ENCODE measurements at regions not wholly inside any gene's neighbourhood (a gene's known extent, or its start where the extent isn't known, plus 50 kb on each side); places are given as distances from the start of the nearest gene placed in this dataset.
"Not testable (repeated sequence)": the region's sequence is repeated elsewhere in the genome, so short reads cannot be mapped to it uniquely, and the experiment has no call there.

- no peaks in the 10 kb centered on the region for H3K79me2 ChIP-seq (ENCODE audit: insufficient read depth, low read length)
- H3K4ac ChIP-seq (ENCODE audit: low read depth, low read length): no peak overlapping the region
- no peak overlapping the region for H3K27ac ChIP-seq (ENCODE audit: insufficient read length, low read depth, low read length)
- no peaks in the 10 kb centered on the region for H3K27me3 ChIP-seq (ENCODE audit: insufficient read depth, low read length)
- Mint-ChIP-seq H3K27me3 (ENCODE audit: low read depth) (peaks cover 14% of the 10 kb centered on the region), H3K27ac (no peak overlapping the region), H3K4me3 (no peak overlapping the region), H3K36me3 (ENCODE audit: insufficient read depth in 1 of 3, low read depth in 3 of 3) (no peaks in the 10 kb centered on the region), H3K4me1 (peaks cover 8 to 9% of the 10 kb centered on the region in 2 experiments), H3K9me3 (no peaks in the 10 kb centered on the region)
- no peak overlapping the region for H3K9ac ChIP-seq (ENCODE audit: extremely low read depth, insufficient read length, low read length)
- no peaks in the 10 kb centered on the region for H3K79me1 ChIP-seq (ENCODE audit: insufficient read depth, low read depth, low read length, poor library complexity, severe bottlenecking)
- no peak overlapping the region for H2AFZ ChIP-seq (ENCODE audit: low read length)
- H3K23me2 ChIP-seq (ENCODE audit: insufficient read length, low read depth, low read length, poor library complexity, severe bottlenecking): no peaks in the 10 kb centered on the region
- no peak overlapping the region for H2AK5ac ChIP-seq (ENCODE audit: insufficient read length, low read length)
- no peak overlapping the region for H2BK120ac ChIP-seq (ENCODE audit: low read depth, low read length, poor library complexity, severe bottlenecking)
- TF ChIP-seq CTCF (conservative IDR thresholded peaks at IDR 0.05): no peak
- no peak overlapping the region for H3K18ac ChIP-seq (ENCODE audit: insufficient read length, low read depth, low read length)
- no CpG with 5 or more reads among the region's 4 CpGs for WGBS (ENCODE audit: extremely low coverage, insufficient read length, low lambda C conversion rate)
- H2BK15ac ChIP-seq (ENCODE audit: low read depth, low read length): no peak overlapping the region
- no peaks in the 10 kb centered on the region for H3K4me1 ChIP-seq (ENCODE audit: insufficient read depth, low read length)
- no peak for DNase-seq
- H3K23ac ChIP-seq (ENCODE audit: insufficient read length, low read depth, low read length): no peak overlapping the region
- H2BK20ac ChIP-seq (ENCODE audit: low read depth, low read length, poor library complexity, severe bottlenecking): no peak overlapping the region
- H4K91ac ChIP-seq (ENCODE audit: insufficient read length, low read depth, low read length): no peak overlapping the region
- H3K56ac ChIP-seq (ENCODE audit: insufficient read length, low read depth, low read length): no peak overlapping the region
- no peak overlapping the region for H2BK12ac ChIP-seq (ENCODE audit: insufficient read length, low read depth, low read length)
- no peak overlapping the region for H3K4me2 ChIP-seq (ENCODE audit: insufficient read depth, insufficient read length, low read length)
- H3K14ac ChIP-seq (ENCODE audit: insufficient read depth, low read length): no peak overlapping the region
- H4K5ac ChIP-seq (ENCODE audit: insufficient read length, low read depth, low read length): no peak overlapping the region
- no peaks in the 10 kb centered on the region for H3K9me3 ChIP-seq (ENCODE audit: control insufficient read depth, low read depth, low read length)
- no peaks in the 10 kb centered on the region for H4K20me1 ChIP-seq (ENCODE audit: control insufficient read depth, insufficient read depth, insufficient read length)
- H2BK5ac ChIP-seq (ENCODE audit: insufficient read length, low read length): no peak overlapping the region
- H4K8ac ChIP-seq (replicated peaks; ENCODE audit: insufficient read length, low read depth, low read length): no peak overlapping the region
- H3T11ph ChIP-seq (ENCODE audit: low read length): no peak overlapping the region
These were observed 456.9 kb upstream of the TMEM132C start for GRCh38 chr12:127810041-127810440.

DNA sequence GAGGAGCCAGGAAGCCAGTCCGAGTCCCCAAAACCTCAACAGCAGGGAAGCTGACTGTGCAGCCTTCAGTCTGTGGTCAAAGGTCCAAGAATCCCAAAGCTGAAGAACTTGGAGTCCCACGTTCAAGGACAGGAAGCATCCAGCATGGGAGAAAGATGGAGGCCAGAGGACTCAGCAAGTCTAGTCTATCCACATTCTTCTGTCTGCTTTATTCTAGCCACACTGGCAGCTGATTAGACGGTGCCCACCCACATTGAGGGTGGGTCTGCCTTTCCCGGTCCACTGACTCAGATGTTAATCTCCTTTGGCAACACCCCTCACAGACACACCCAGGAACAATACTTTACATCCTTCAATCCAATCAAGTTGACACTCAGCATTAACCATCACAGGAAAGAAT, 456.5 kb upstream of the TMEM132C start:
- H3K4me1 Mint-ChIP-seq; H2BK12ac ChIP-seq (ENCODE audit: insufficient read length, low read depth, low read length); H2AK5ac ChIP-seq (ENCODE audit: insufficient read length, low read length); H3K23ac ChIP-seq (ENCODE audit: insufficient read length, low read depth, low read length); H2BK120ac ChIP-seq (ENCODE audit: low read depth, low read length, poor library complexity, severe bottlenecking); H2AFZ ChIP-seq (ENCODE audit: low read length); H4K5ac ChIP-seq (ENCODE audit: insufficient read length, low read depth, low read length); H3K79me2 ChIP-seq (ENCODE audit: insufficient read depth, low read length); H3K36me3 Mint-ChIP-seq (ENCODE audit: insufficient read depth in 1 of 3, low read depth in 3 of 3); H3K9me3 ChIP-seq (ENCODE audit: control insufficient read depth, low read depth, low read length); H3K27ac Mint-ChIP-seq; H2BK5ac ChIP-seq (ENCODE audit: insufficient read length, low read length); H4K91ac ChIP-seq (ENCODE audit: insufficient read length, low read depth, low read length); H3T11ph ChIP-seq (ENCODE audit: low read length); H3K9ac ChIP-seq (ENCODE audit: extremely low read depth, insufficient read length, low read length); DNase-seq; H3K4ac ChIP-seq (ENCODE audit: low read depth, low read length); H3K79me1 ChIP-seq (ENCODE audit: insufficient read depth, low read depth, low read length, poor library complexity, severe bottlenecking); H3K14ac ChIP-seq (ENCODE audit: insufficient read depth, low read length); H3K27me3 ChIP-seq (ENCODE audit: insufficient read depth, low read length); H3K9me3 Mint-ChIP-seq; H3K4me2 ChIP-seq (ENCODE audit: insufficient read depth, insufficient read length, low read length); H3K23me2 ChIP-seq (ENCODE audit: insufficient read length, low read depth, low read length, poor library complexity, severe bottlenecking); H3K4me3 Mint-ChIP-seq; H2BK15ac ChIP-seq (ENCODE audit: low read depth, low read length); H2BK20ac ChIP-seq (ENCODE audit: low read depth, low read length, poor library complexity, severe bottlenecking); H3K4me1 ChIP-seq (ENCODE audit: insufficient read depth, low read length); H3K27ac ChIP-seq (ENCODE audit: insufficient read length, low read depth, low read length); H4K8ac ChIP-seq (replicated peaks; ENCODE audit: insufficient read length, low read depth, low read length); H3K18ac ChIP-seq (ENCODE audit: insufficient read length, low read depth, low read length); H4K20me1 ChIP-seq (ENCODE audit: control insufficient read depth, insufficient read depth, insufficient read length); H3K56ac ChIP-seq (ENCODE audit: insufficient read length, low read depth, low read length): not testable (repeated sequence)
- no CpG with 5 or more reads among the region's 4 CpGs for WGBS (ENCODE audit: extremely low coverage, insufficient read length, low lambda C conversion rate)
- H3K27me3 Mint-ChIP-seq (ENCODE audit: low read depth): peaks cover 14% of the 10 kb centered on the region

Data from H9 (cell line).